Caco-2 (cell line): ENCODE measurements at regions not wholly inside any gene's neighbourhood (a gene's known extent, or its start where the extent isn't known, plus 50 kb on each side); places are given as distances from the start of the nearest gene placed in this dataset.
A peak's percentile ranks its signal among the peaks of the same experiment; 100 is the strongest.

Experiments
- BruUV-seq: library from RNA; stranded (reverse); fragments of 400-500 nt; replicated peaks from 2 replicates; lab custom pipeline; 2021; lab: Mats Ljungman, UMichigan
- CTCF ChIA-PET: fragments of 300-600 bp; sonication (Branson Sonifier 250); formaldehyde crosslinking; loops from one replicate; lab custom pipeline; 2022; ENCODE audit warnings: antibody characterized with exemption; lab: Charles Lee
- POLR2A ChIA-PET: fragments of 300-600 bp; sonication (Branson Sonifier 250); formaldehyde crosslinking; loops from one replicate; lab custom pipeline; 2022; ENCODE audit warnings: antibody characterized with exemption; lab: Charles Lee
- DNase-seq, 2 experiments: peaks; one replicate each; pipeline versions ENCODE4 v3.0.0 to v3.0.0-alpha.2; 2020 to 2022
- H3K27me3 ChIP-seq: replicated peaks from 2 replicates; pipeline ENCODE4 v1.6.0; 2011; ENCODE audit warnings: low read length; ENCODE audit not compliant: control insufficient read depth, insufficient read depth
- H3K36me3 ChIP-seq: 2 replicates; pipeline ENCODE4 v1.5.1; 2011; ENCODE audit warnings: low read length; ENCODE audit not compliant: control insufficient read depth, insufficient read depth
- H3K4me1 ChIP-seq: fragments of 250-450 bp; sonication (Bioruptor Pico); 2 replicates; pipeline ENCODE4 v1.5.1; 2020; ENCODE audit warnings: mild to moderate bottlenecking
- H3K4me3 ChIP-seq: 2 replicates; pipeline ENCODE4 v1.5.1; 2011; ENCODE audit warnings: low read depth, mild to moderate bottlenecking, control low read depth, low read length
- H3K9me3 ChIP-seq: fragments of 250-450 bp; sonication (Bioruptor Pico); 2 replicates; pipeline ENCODE4 v1.5.1; 2020; ENCODE audit warnings: mild to moderate bottlenecking, moderate library complexity
- H3K27ac Mint-ChIP-seq: one replicate; pipeline ENCODE4 v1.8.0; 2022; ENCODE audit warnings: mixed read lengths; ENCODE audit not compliant: unreplicated experiment
- H3K27me3 Mint-ChIP-seq: one replicate; pipeline ENCODE4 v1.8.0; 2022; ENCODE audit warnings: mixed read lengths; ENCODE audit not compliant: insufficient read depth, unreplicated experiment
- H3K36me3 Mint-ChIP-seq: one replicate; pipeline ENCODE4 v1.8.0; 2022; ENCODE audit warnings: mild to moderate bottlenecking, mixed read lengths; ENCODE audit not compliant: insufficient read depth, unreplicated experiment
- H3K4me1 Mint-ChIP-seq: one replicate; pipeline ENCODE4 v1.8.0; 2022; ENCODE audit warnings: low read depth, mixed read lengths; ENCODE audit not compliant: unreplicated experiment
- H3K4me3 Mint-ChIP-seq: one replicate; pipeline ENCODE4 v1.8.0; 2022; ENCODE audit warnings: mild to moderate bottlenecking, moderate library complexity, mixed read lengths; ENCODE audit not compliant: unreplicated experiment
- H3K9me3 Mint-ChIP-seq: one replicate; pipeline ENCODE4 v1.8.0; 2022; ENCODE audit warnings: mixed read lengths; ENCODE audit not compliant: unreplicated experiment
- intact Hi-C: fragments of 100-400 bp; cut with micrococcal nuclease; formaldehyde crosslinking; loops from one replicate; pipeline ENCODE4 v1.10.0; 2022; ENCODE audit not compliant: unreplicated experiment
- TF ChIP-seq, protein P1 (sequence below), 2 experiments: fragments of 200-600 bp in 1 of 2; IDR thresholded peaks; 1 replicate in 1 of 2; 2 replicates in 1 of 2; pipeline versions ENCODE4 v1.5.1 to v1.8.0; 2011 to 2022; ENCODE audit warnings: antibody characterized with exemption in 1 of 2, control low read depth in 1 of 2, inconsistent platforms in 1 of 2, low read depth in 1 of 2, low read length in 1 of 2, mild to moderate bottlenecking in 1 of 2, moderate library complexity in 1 of 2; ENCODE audit not compliant: insufficient read depth in 1 of 2, severe bottlenecking in 1 of 2, unreplicated experiment in 1 of 2

DNA sequence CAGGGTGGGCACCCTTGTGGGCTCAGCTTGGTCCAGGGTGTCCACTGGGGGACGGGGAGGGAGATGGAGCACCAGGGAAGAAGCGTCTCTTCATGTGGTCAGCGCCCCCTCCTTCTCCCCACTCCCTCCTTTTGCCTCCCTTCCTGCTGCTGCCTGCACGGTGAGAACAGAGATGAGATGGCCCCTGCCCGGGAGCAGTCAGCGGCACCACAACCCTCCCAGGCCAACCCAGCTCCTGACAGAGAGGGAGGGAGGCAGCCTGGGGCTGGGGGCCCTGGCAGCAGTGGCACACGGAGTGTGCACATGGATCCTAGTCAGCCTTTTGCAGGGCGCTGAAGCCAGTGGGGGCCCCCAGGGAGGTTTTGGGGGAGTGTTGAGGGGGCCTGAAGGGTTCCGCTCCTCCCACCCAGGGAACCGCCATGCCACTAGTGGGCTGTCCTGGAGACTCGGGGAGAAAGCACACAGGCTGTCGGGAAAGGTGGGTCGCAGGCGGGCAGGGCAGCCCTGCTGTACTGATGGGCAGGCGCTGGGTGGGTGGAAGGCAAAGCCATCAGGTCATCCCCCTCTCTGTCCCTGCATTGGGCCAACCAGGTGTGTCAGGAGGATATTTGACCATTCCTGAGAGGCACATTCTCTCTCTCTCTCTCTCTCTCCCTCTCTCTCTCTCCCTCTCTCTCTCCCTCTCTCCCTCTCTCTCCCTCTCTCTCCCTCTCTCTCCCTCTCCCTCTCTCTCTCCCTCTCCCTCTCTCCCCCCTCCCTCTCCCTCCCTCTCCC lies 94.3 kb upstream of the BHLHE23 start:
- POLR2A ChIA-PET: no interaction called here
- CTCF ChIA-PET: no interaction called here
- Histone ChIP-seq H3K4me3 (no peak overlapping the region), H3K9me3 (no peaks in the 10 kb centered on the region), H3K36me3 (no peaks in the 10 kb centered on the region), H3K4me1 (peaks cover 9% of the 10 kb centered on the region), H3K27me3 (peaks cover 4% of the 10 kb centered on the region)
- Mint-ChIP-seq H3K36me3 (no peaks in the 10 kb centered on the region), H3K4me1 (no peaks in the 10 kb centered on the region), H3K27ac (no peak overlapping the region), H3K4me3 (peak overlapping the region; percentile 64), H3K27me3 (peaks cover 3% of the 10 kb centered on the region), H3K9me3 (no peaks in the 10 kb centered on the region)
- intact Hi-C loops: loop anchor here (5.0 kb wide), 1 partner anchor 56 kb away; no protein-coding TSS in a partner anchor
- TF ChIP-seq, protein P1, sequence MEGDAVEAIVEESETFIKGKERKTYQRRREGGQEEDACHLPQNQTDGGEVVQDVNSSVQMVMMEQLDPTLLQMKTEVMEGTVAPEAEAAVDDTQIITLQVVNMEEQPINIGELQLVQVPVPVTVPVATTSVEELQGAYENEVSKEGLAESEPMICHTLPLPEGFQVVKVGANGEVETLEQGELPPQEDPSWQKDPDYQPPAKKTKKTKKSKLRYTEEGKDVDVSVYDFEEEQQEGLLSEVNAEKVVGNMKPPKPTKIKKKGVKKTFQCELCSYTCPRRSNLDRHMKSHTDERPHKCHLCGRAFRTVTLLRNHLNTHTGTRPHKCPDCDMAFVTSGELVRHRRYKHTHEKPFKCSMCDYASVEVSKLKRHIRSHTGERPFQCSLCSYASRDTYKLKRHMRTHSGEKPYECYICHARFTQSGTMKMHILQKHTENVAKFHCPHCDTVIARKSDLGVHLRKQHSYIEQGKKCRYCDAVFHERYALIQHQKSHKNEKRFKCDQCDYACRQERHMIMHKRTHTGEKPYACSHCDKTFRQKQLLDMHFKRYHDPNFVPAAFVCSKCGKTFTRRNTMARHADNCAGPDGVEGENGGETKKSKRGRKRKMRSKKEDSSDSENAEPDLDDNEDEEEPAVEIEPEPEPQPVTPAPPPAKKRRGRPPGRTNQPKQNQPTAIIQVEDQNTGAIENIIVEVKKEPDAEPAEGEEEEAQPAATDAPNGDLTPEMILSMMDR (IDR thresholded peaks at IDR 0.05; ENCODE audit: insufficient read depth in 1 of 2, low read depth in 1 of 2, low read length in 1 of 2, severe bottlenecking in 1 of 2, unreplicated experiment in 1 of 2): no peak
- BruUV-seq: no TSS peak
- DNase-seq: peak in 1 of 2 experiments; percentile 42

DNA sequence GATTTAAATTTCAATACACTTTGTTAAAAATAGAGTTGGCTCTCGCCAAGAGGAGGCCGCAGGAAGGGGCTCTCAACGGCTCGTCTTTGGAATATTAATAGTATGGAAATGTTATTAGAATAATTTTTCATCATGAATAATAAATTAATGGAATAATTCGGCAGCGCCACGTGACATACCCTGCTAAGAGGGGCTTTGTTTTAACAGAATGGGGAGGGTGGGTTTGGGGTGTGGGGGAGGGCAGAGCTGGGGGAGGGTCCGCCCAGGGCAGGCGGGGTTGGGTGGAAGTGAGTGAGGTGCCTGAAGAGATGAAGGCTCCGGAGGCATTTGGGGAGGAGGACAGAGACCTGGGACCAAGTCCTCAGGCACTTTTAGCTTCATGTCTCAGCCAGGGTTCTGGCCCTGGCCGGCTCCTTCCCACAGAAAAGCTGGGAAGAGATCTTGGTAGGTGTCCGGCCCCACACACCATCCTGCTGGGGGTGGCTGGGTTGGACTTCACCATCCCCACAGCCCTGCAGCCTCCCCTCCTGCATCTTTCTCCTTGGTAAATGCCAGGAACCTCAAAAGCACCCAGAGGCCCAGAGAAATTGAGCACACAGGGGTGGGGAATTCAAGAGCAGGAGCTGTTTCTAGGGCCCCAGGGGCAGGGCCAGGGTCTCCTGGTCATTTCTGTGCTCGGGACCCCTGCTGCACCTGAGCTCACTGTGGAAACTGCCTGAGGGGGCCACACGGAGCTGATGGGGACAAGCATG lies 93.6 kb upstream of the BHLHE23 start:
- DNase-seq: no peak
- TF ChIP-seq, protein P1 (IDR thresholded peaks at IDR 0.05; ENCODE audit: insufficient read depth in 1 of 2, low read depth in 1 of 2, low read length in 1 of 2, severe bottlenecking in 1 of 2, unreplicated experiment in 1 of 2): no peak
- intact Hi-C loops: loop anchor here (5.0 kb wide), 1 partner anchor 57 kb away; no protein-coding TSS in a partner anchor
- Histone ChIP-seq H3K4me3 (no peak overlapping the region), H3K4me1 (peaks cover 14% of the 10 kb centered on the region), H3K36me3 (no peaks in the 10 kb centered on the region), H3K27me3 (peaks cover 4% of the 10 kb centered on the region), H3K9me3 (no peaks in the 10 kb centered on the region)
- BruUV-seq: no TSS peak
- Mint-ChIP-seq H3K27ac (no peak overlapping the region), H3K4me1 (no peaks in the 10 kb centered on the region), H3K27me3 (peaks cover 4% of the 10 kb centered on the region), H3K9me3 (no peaks in the 10 kb centered on the region), H3K36me3 (no peaks in the 10 kb centered on the region), H3K4me3 (no peak overlapping the region)
- CTCF ChIA-PET: no interaction called here
- POLR2A ChIA-PET: no interaction called here

DNA sequence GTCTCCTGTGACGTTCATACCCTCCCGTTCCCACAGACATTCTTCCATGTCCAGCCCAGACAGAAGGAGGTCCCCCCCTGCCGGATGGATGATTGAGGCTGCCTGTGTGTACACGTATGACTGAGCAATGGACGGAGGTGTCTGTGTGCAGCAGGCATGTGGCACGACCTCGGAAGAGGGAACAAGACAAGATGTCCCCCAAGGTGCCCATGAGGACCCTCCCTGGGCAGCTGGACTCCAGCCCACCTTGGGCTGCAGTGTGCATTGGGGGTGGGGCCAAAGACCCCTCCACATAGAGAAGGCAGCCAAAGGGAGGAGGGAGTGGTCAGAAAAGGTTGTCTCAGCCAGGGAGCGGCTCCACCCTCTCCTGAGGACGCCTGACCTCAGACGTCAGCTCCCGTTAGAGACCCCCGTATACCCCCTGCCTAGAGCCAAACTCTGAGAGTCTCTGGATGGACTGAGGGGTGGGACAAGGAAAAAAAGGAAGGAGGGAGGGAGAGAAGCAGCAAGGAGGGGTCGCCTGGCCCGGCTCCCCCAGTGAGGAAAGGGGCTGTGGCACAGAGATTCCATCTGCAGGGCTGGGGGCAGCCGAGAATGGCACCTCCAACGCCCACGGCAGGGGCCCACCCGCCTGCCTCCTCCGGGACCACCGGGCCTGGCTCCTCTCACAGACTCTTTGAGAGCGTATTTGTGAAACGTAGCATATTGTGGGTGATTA lies 92.9 kb upstream of the BHLHE23 start:
- peaks cover 14% of the 10 kb centered on the region for H3K4me1 ChIP-seq
- peaks cover 8% of the 10 kb centered on the region for H3K27me3 Mint-ChIP-seq
- H3K36me3 ChIP-seq: no peaks in the 10 kb centered on the region
- H3K4me1 Mint-ChIP-seq: no peaks in the 10 kb centered on the region
- intact Hi-C loops: loop anchor here (5.0 kb wide), 1 partner anchor 58 kb away; no protein-coding TSS in a partner anchor
- TF ChIP-seq, protein P1 (IDR thresholded peaks at IDR 0.05; ENCODE audit: insufficient read depth in 1 of 2, low read depth in 1 of 2, low read length in 1 of 2, severe bottlenecking in 1 of 2, unreplicated experiment in 1 of 2): peak in 1 of 2 experiments; percentile 10
- BruUV-seq: no TSS peak
- ChIA-PET POLR2A (no interaction called here), CTCF (no interaction called here)
- H3K36me3 Mint-ChIP-seq: no peaks in the 10 kb centered on the region
- peak in 1 of 2 experiments; percentile 55 for DNase-seq
- no peak overlapping the region for H3K4me3 Mint-ChIP-seq
- H3K9me3 Mint-ChIP-seq: no peaks in the 10 kb centered on the region
- H3K27ac Mint-ChIP-seq: no peak overlapping the region
- peaks cover 4% of the 10 kb centered on the region for H3K27me3 ChIP-seq
- no peak overlapping the region for H3K4me3 ChIP-seq
- H3K9me3 ChIP-seq: no peaks in the 10 kb centered on the region
